GM23338 (cell line): ENCODE measurements at regions not wholly inside any gene's neighbourhood (a gene's known extent, or its start where the extent isn't known, plus 50 kb on each side); places are given as distances from the start of the nearest gene placed in this dataset.

Experiments
- ATAC-seq: fragments of 200-7000 bp; cut with Tn5 transposase; 3 replicates; pipeline ENCODE4 v1.9.1; 2020
- DNase-seq: peaks from one replicate; pipeline ENCODE4 v3.0.0-alpha.2; 2015; ENCODE audit warnings: low spot score
- H2AFZ ChIP-seq: fragments of 200-600 bp; sonication (generic); 2 replicates; pipeline ENCODE4 v1.8.0; 2016; ENCODE audit warnings: antibody characterized with exemption, mild to moderate bottlenecking, moderate library complexity
- H3F3A ChIP-seq: fragments of 200-600 bp; sonication (generic); replicated peaks from 2 replicates; pipeline ENCODE4 v1.8.0; 2017; ENCODE audit warnings: antibody characterized with exemption, mixed run types, low read depth
- H3K27ac ChIP-seq: fragments of 200-600 bp; sonication (generic); 2 replicates; pipeline ENCODE4 v1.6.1; 2016; ENCODE audit warnings: low read depth
- H3K27me3 ChIP-seq: fragments of 200-600 bp; sonication (generic); 2 replicates; pipeline ENCODE4 v1.8.0; 2016; ENCODE audit warnings: mild to moderate bottlenecking, mixed run types, moderate library complexity; ENCODE audit not compliant: insufficient read depth
- H3K36me3 ChIP-seq: fragments of 200-600 bp; sonication (generic); 2 replicates; pipeline ENCODE4 v1.8.0; 2016; ENCODE audit warnings: mild to moderate bottlenecking; ENCODE audit not compliant: insufficient read depth
- H3K4me1 ChIP-seq: fragments of 200-600 bp; sonication (generic); 2 replicates; pipeline ENCODE4 v1.8.0; 2016; ENCODE audit warnings: mild to moderate bottlenecking, moderate library complexity; ENCODE audit not compliant: insufficient read depth
- H3K4me2 ChIP-seq: fragments of 200-600 bp; sonication (generic); 2 replicates; pipeline ENCODE4 v1.7.1; 2017; ENCODE audit warnings: mixed run types
- H3K4me3 ChIP-seq: fragments of 200-600 bp; sonication (generic); 2 replicates; pipeline ENCODE4 v1.6.1; 2016; ENCODE audit warnings: mixed run types
- H3K79me2 ChIP-seq: fragments of 200-600 bp; sonication (generic); replicated peaks from 2 replicates; pipeline ENCODE4 v1.8.0; 2017; ENCODE audit warnings: mild to moderate bottlenecking; ENCODE audit not compliant: insufficient read depth
- H3K9me2 ChIP-seq: fragments of 200-600 bp; sonication (generic); 2 replicates; pipeline ENCODE4 v1.8.0; 2017; ENCODE audit not compliant: insufficient read depth
- H4K20me1 ChIP-seq: fragments of 200-600 bp; sonication (generic); replicated peaks from 2 replicates; pipeline ENCODE4 v1.8.0; 2017; ENCODE audit warnings: mild to moderate bottlenecking; ENCODE audit not compliant: insufficient read depth
- H3K27ac Mint-ChIP-seq: 2 replicates; pipeline ENCODE4 v1.8.0; 2020; ENCODE audit warnings: inconsistent platforms, mild to moderate bottlenecking, moderate library complexity, mixed read lengths
- H3K27me3 Mint-ChIP-seq: 3 replicates; pipeline ENCODE4 v1.8.0; 2022; ENCODE audit warnings: low read depth, mild to moderate bottlenecking, moderate library complexity, mixed read lengths, inconsistent platforms; ENCODE audit not compliant: insufficient read depth, poor library complexity
- H3K36me3 Mint-ChIP-seq: 3 replicates; pipeline ENCODE4 v1.8.0; 2021; ENCODE audit warnings: low read depth, mild to moderate bottlenecking, inconsistent platforms, moderate library complexity, mixed read lengths
- H3K4me1 Mint-ChIP-seq: 3 replicates; pipeline ENCODE4 v1.8.0; 2020; ENCODE audit warnings: mild to moderate bottlenecking, inconsistent platforms, mixed read lengths
- H3K4me3 Mint-ChIP-seq: 3 replicates; pipeline ENCODE4 v1.8.0; 2021; ENCODE audit warnings: moderate library complexity, mild to moderate bottlenecking, inconsistent platforms, mixed read lengths
- H3K9me3 Mint-ChIP-seq: 3 replicates; pipeline ENCODE4 v1.8.0; 2020; ENCODE audit warnings: moderate library complexity, mild to moderate bottlenecking, inconsistent platforms, mixed read lengths
- CREB1 ChIP-seq: fragments of 250-450 bp; sonication (Bioruptor Pico); IDR thresholded peaks from 2 replicates; pipeline ENCODE4 v1.5.0; 2020; ENCODE audit warnings: low read depth, mild to moderate bottlenecking, moderate library complexity
- EZH2 ChIP-seq: fragments of 200-600 bp; sonication (generic); IDR thresholded peaks from one replicate; pipeline ENCODE4 v1.8.0; 2017; ENCODE audit warnings: antibody characterized with exemption, mild to moderate bottlenecking, low read depth; ENCODE audit not compliant: unreplicated experiment
- EZH2phosphoT487 ChIP-seq: fragments of 200-600 bp; sonication (generic); IDR thresholded peaks from one replicate; pipeline ENCODE4 v1.8.1; 2018; ENCODE audit warnings: antibody characterized with exemption; ENCODE audit not compliant: unreplicated experiment
- JUNB ChIP-seq: IDR thresholded peaks from one replicate; pipeline ENCODE4 v1.6.1; 2016; ENCODE audit warnings: antibody characterized with exemption; ENCODE audit not compliant: unreplicated experiment
- NANOG ChIP-seq: IDR thresholded peaks from 2 replicates; pipeline ENCODE4 v1.6.1; 2016; ENCODE audit warnings: antibody characterized with exemption, borderline replicate concordance
- POLR2AphosphoS5 ChIP-seq: IDR thresholded peaks from 2 replicates; pipeline ENCODE4 v1.6.1; 2016; ENCODE audit warnings: antibody characterized with exemption, low read depth
- REST ChIP-seq: IDR thresholded peaks from one replicate; pipeline ENCODE4 v1.6.1; 2018; ENCODE audit warnings: antibody characterized with exemption; ENCODE audit not compliant: unreplicated experiment
- STAT1 ChIP-seq: IDR thresholded peaks from one replicate; pipeline ENCODE4 v1.6.1; 2016; ENCODE audit warnings: antibody characterized with exemption; ENCODE audit not compliant: unreplicated experiment
- ZNF114 ChIP-seq: fragments of 250-450 bp; sonication (Bioruptor Pico); IDR thresholded peaks from 2 replicates; pipeline ENCODE4 v1.5.0; 2020; ENCODE audit warnings: mild to moderate bottlenecking, moderate library complexity
- ZNF331 ChIP-seq: fragments of 250-450 bp; sonication (Bioruptor Pico); IDR thresholded peaks from 2 replicates; pipeline ENCODE4 v1.5.0; 2020; ENCODE audit warnings: low read depth, mild to moderate bottlenecking, moderate library complexity
- ZNF462 ChIP-seq: fragments of 250-450 bp; sonication (Bioruptor Pico); IDR thresholded peaks from 2 replicates; pipeline ENCODE4 v1.5.0; 2020; ENCODE audit warnings: mild to moderate bottlenecking, moderate library complexity
- TF ChIP-seq, protein P1 (sequence below): IDR thresholded peaks from 2 replicates; pipeline ENCODE4 v1.6.1; 2016; ENCODE audit warnings: antibody characterized with exemption
- TF ChIP-seq, protein P2 (sequence below), 2 experiments: fragments of 200-600 bp in 1 of 2; sonication (generic) in 1 of 2; conservative IDR thresholded peaks; 2 replicates each; pipeline versions ENCODE4 v1.5.1 to v1.6.1; 2016 to 2017; ENCODE audit warnings: antibody characterized with exemption in 2 of 2, low read depth in 2 of 2, mild to moderate bottlenecking in 2 of 2, moderate library complexity in 1 of 2

DNA sequence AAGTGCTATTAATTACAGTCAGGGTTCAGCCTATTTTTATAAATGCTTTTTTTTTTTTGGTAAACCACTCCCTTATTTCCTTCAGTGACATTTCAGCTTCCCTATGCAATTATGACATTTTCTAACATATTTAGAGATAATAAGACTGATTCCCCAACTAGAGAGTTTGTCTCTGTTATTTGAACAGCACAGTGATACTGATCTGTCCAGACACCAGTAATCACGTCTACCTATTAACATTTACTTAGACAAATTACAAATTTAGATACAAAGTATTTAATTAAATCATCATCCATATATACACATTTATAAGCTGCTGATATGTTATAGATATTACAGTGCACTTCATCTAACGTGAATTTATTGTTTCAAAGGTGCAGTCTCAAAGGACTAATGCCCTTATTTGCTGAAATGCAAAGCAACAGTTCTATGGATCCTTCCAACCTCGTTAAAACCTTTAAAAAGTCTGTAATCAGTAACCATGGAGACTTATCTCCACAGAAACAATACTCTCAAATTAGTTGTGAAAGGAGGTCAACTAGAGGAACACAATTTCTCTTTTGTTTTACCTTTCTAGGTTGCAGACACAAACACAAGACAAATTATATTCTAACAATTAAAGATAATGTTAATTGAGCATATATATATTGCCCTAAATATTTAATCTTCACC, 1531.1 kb downstream of the SI start:
- Mint-ChIP-seq H3K9me3 (no peaks in the 10 kb centered on the region), H3K36me3 (no peaks in the 10 kb centered on the region), H3K4me3 (no peak overlapping the region), H3K27ac (no peak overlapping the region), H3K4me1 (no peaks in the 10 kb centered on the region), H3K27me3 (no peaks in the 10 kb centered on the region)
- no peaks in the 10 kb centered on the region for H3K36me3 ChIP-seq
- no peaks in the 10 kb centered on the region for H3K79me2 ChIP-seq
- TF ChIP-seq REST (no peak), ZNF462 (CRISPR knock-in tag) (no peak), ZNF331 (CRISPR knock-in tag) (no peak), STAT1 (no peak), EZH2phosphoT487 (no peak), ZNF114 (no peak), POLR2AphosphoS5 (no peak), JUNB (no peak), EZH2 (no peak), CREB1 (no peak), NANOG (no peak)
- TF ChIP-seq, protein P1, sequence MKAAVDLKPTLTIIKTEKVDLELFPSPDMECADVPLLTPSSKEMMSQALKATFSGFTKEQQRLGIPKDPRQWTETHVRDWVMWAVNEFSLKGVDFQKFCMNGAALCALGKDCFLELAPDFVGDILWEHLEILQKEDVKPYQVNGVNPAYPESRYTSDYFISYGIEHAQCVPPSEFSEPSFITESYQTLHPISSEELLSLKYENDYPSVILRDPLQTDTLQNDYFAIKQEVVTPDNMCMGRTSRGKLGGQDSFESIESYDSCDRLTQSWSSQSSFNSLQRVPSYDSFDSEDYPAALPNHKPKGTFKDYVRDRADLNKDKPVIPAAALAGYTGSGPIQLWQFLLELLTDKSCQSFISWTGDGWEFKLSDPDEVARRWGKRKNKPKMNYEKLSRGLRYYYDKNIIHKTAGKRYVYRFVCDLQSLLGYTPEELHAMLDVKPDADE: no peak
- TF ChIP-seq, protein P2, sequence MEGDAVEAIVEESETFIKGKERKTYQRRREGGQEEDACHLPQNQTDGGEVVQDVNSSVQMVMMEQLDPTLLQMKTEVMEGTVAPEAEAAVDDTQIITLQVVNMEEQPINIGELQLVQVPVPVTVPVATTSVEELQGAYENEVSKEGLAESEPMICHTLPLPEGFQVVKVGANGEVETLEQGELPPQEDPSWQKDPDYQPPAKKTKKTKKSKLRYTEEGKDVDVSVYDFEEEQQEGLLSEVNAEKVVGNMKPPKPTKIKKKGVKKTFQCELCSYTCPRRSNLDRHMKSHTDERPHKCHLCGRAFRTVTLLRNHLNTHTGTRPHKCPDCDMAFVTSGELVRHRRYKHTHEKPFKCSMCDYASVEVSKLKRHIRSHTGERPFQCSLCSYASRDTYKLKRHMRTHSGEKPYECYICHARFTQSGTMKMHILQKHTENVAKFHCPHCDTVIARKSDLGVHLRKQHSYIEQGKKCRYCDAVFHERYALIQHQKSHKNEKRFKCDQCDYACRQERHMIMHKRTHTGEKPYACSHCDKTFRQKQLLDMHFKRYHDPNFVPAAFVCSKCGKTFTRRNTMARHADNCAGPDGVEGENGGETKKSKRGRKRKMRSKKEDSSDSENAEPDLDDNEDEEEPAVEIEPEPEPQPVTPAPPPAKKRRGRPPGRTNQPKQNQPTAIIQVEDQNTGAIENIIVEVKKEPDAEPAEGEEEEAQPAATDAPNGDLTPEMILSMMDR (conservative IDR thresholded peaks at IDR 0.05; ENCODE audit: low read depth in 2 of 2): no peak
- H2AFZ ChIP-seq: no peak overlapping the region
- no peaks in the 10 kb centered on the region for H4K20me1 ChIP-seq
- DNase-seq (no peak), ATAC-seq (no peak)
- no peak overlapping the region for H3K4me3 ChIP-seq
- no peak overlapping the region for H3K4me2 ChIP-seq
- no peaks in the 10 kb centered on the region for H3K9me2 ChIP-seq
- no peaks in the 10 kb centered on the region for H3K27me3 ChIP-seq
- H3F3A ChIP-seq: no peaks in the 10 kb centered on the region
- no peak overlapping the region for H3K27ac ChIP-seq
- H3K4me1 ChIP-seq: no peaks in the 10 kb centered on the region
